ENCODE measurements at regions not wholly inside any gene's neighbourhood (a gene's known extent, or its start where the extent isn't known, plus 50 kb on each side); places are given as distances from the start of the nearest gene placed in this dataset.

- H3K9ac ChIP-seq (ENCODE audit: low read length): no peak overlapping the region
- no peaks in the 10 kb centered on the region for H3K27me3 ChIP-seq (ENCODE audit: control insufficient read depth, insufficient read depth, low read length)
- no peaks in the 10 kb centered on the region for H3K9me3 ChIP-seq (ENCODE audit: control insufficient read depth, insufficient read depth, low read depth, low read length)
- no peaks in the 10 kb centered on the region; the same call in 1 of the 2 replicates for H3K4me1 ChIP-seq (ENCODE audit: control insufficient read depth, insufficient read depth, low read length)
- H3K4me3 ChIP-seq (ENCODE audit: low read depth, low read length): no peak overlapping the region
- no peak overlapping the region for H3K27ac ChIP-seq (ENCODE audit: low read depth, low read length)
- H3K36me3 ChIP-seq (ENCODE audit: control insufficient read depth, insufficient read depth, low read length): no peaks in the 10 kb centered on the region
These were observed 2125.4 kb upstream of the WWC1 start for GRCh38 chr5:166166071-166166470.

- Histone ChIP-seq H3K9ac (ENCODE audit: low read length) (no peak overlapping the region), H3K36me3 (ENCODE audit: control insufficient read depth, insufficient read depth, low read length) (no peaks in the 10 kb centered on the region), H3K27ac (ENCODE audit: low read depth, low read length) (no peak overlapping the region), H3K4me3 (ENCODE audit: low read depth, low read length) (no peak overlapping the region), H3K4me1 (ENCODE audit: control insufficient read depth, insufficient read depth, low read length) (no peaks in the 10 kb centered on the region), H3K9me3 (ENCODE audit: control insufficient read depth, insufficient read depth, low read depth, low read length) (no peaks in the 10 kb centered on the region), H3K27me3 (ENCODE audit: control insufficient read depth, insufficient read depth, low read length) (no peaks in the 10 kb centered on the region)
These were observed 2118.8 kb upstream of the WWC1 start for GRCh38 chr5:166172597-166172996.

- H3K27me3 ChIP-seq (ENCODE audit: control insufficient read depth, insufficient read depth, low read length): no peaks in the 10 kb centered on the region
These were observed 2112.9 kb upstream of the WWC1 start for GRCh38 chr5:166178411-166179080.

GRCh38 chr5:166185185-166185584 is 2106.3 kb upstream of the WWC1 start:
- Histone ChIP-seq H3K36me3 (ENCODE audit: control insufficient read depth, insufficient read depth, low read length) (no peaks in the 10 kb centered on the region), H3K4me3 (ENCODE audit: low read depth, low read length) (no peak overlapping the region), H3K4me1 (ENCODE audit: control insufficient read depth, insufficient read depth, low read length) (no peaks in the 10 kb centered on the region), H3K27ac (ENCODE audit: low read depth, low read length) (no peak overlapping the region), H3K9ac (ENCODE audit: low read length) (no peak overlapping the region), H3K9me3 (ENCODE audit: control insufficient read depth, insufficient read depth, low read depth, low read length) (no peaks in the 10 kb centered on the region), H3K27me3 (ENCODE audit: control insufficient read depth, insufficient read depth, low read length) (no peaks in the 10 kb centered on the region)

More at GRCh38 chr5:166178411-166179080, 2112.9 kb upstream of the WWC1 start:
- no peak overlapping the region for H3K9ac ChIP-seq (ENCODE audit: low read length)
- H3K4me3 ChIP-seq (ENCODE audit: low read depth, low read length): no peak overlapping the region
- no peak overlapping the region for H3K27ac ChIP-seq (ENCODE audit: low read depth, low read length)
- no peaks in the 10 kb centered on the region for H3K4me1 ChIP-seq (ENCODE audit: control insufficient read depth, insufficient read depth, low read length)
- no peaks in the 10 kb centered on the region for H3K9me3 ChIP-seq (ENCODE audit: control insufficient read depth, insufficient read depth, low read depth, low read length)
- no peaks in the 10 kb centered on the region for H3K36me3 ChIP-seq (ENCODE audit: control insufficient read depth, insufficient read depth, low read length)

GRCh38 chr5:166188501-166189325 is 2102.7 kb upstream of the WWC1 start:
- no peaks in the 10 kb centered on the region for H3K4me1 ChIP-seq (ENCODE audit: control insufficient read depth, insufficient read depth, low read length)
- no peaks in the 10 kb centered on the region for H3K27me3 ChIP-seq (ENCODE audit: control insufficient read depth, insufficient read depth, low read length)
- no peak overlapping the region for H3K27ac ChIP-seq (ENCODE audit: low read depth, low read length)
- no peaks in the 10 kb centered on the region for H3K9me3 ChIP-seq (ENCODE audit: control insufficient read depth, insufficient read depth, low read depth, low read length)
- no peak overlapping the region for H3K9ac ChIP-seq (ENCODE audit: low read length)
- H3K36me3 ChIP-seq (ENCODE audit: control insufficient read depth, insufficient read depth, low read length): no peaks in the 10 kb centered on the region
- no peak overlapping the region for H3K4me3 ChIP-seq (ENCODE audit: low read depth, low read length)

- H3K9me3 ChIP-seq (ENCODE audit: control insufficient read depth, insufficient read depth, low read depth, low read length): no peaks in the 10 kb centered on the region
- no peaks in the 10 kb centered on the region for H3K4me1 ChIP-seq (ENCODE audit: control insufficient read depth, insufficient read depth, low read length)
- no peak overlapping the region for H3K27ac ChIP-seq (ENCODE audit: low read depth, low read length)
- H3K27me3 ChIP-seq (ENCODE audit: control insufficient read depth, insufficient read depth, low read length): no peaks in the 10 kb centered on the region
- H3K36me3 ChIP-seq (ENCODE audit: control insufficient read depth, insufficient read depth, low read length): no peaks in the 10 kb centered on the region
- no peak overlapping the region for H3K9ac ChIP-seq (ENCODE audit: low read length)
- H3K4me3 ChIP-seq (ENCODE audit: low read depth, low read length): no peak overlapping the region
These were observed 2098.7 kb upstream of the WWC1 start for GRCh38 chr5:166192696-166193095.

GRCh38 chr5:166195981-166196380 is 2095.5 kb upstream of the WWC1 start:
- Histone ChIP-seq H3K27me3 (ENCODE audit: control insufficient read depth, insufficient read depth, low read length) (no peaks in the 10 kb centered on the region), H3K9ac (ENCODE audit: low read length) (no peak overlapping the region), H3K27ac (ENCODE audit: low read depth, low read length) (no peak overlapping the region), H3K4me3 (ENCODE audit: low read depth, low read length) (no peak overlapping the region), H3K9me3 (ENCODE audit: control insufficient read depth, insufficient read depth, low read depth, low read length) (no peaks in the 10 kb centered on the region), H3K36me3 (ENCODE audit: control insufficient read depth, insufficient read depth, low read length) (no peaks in the 10 kb centered on the region), H3K4me1 (ENCODE audit: control insufficient read depth, insufficient read depth, low read length) (no peaks in the 10 kb centered on the region)

- Histone ChIP-seq H3K9ac (ENCODE audit: low read length) (no peak overlapping the region), H3K27me3 (ENCODE audit: control insufficient read depth, insufficient read depth, low read length) (no peaks in the 10 kb centered on the region)
These were observed 2090.9 kb upstream of the WWC1 start for GRCh38 chr5:166200532-166200931.

GRCh38 chr5:166211640-166212039 is 2079.8 kb upstream of the WWC1 start:
- Histone ChIP-seq H3K4me3 (ENCODE audit: low read depth, low read length) (no peak overlapping the region), H3K27ac (ENCODE audit: low read depth, low read length) (no peak overlapping the region), H3K4me1 (ENCODE audit: control insufficient read depth, insufficient read depth, low read length) (no peaks in the 10 kb centered on the region), H3K9ac (ENCODE audit: low read length) (no peak overlapping the region), H3K27me3 (ENCODE audit: control insufficient read depth, insufficient read depth, low read length) (no peaks in the 10 kb centered on the region), H3K36me3 (ENCODE audit: control insufficient read depth, insufficient read depth, low read length) (no peaks in the 10 kb centered on the region), H3K9me3 (ENCODE audit: control insufficient read depth, insufficient read depth, low read depth, low read length) (no peaks in the 10 kb centered on the region)

More at GRCh38 chr5:166200532-166200931, 2090.9 kb upstream of the WWC1 start:
- Histone ChIP-seq H3K36me3 (ENCODE audit: control insufficient read depth, insufficient read depth, low read length) (no peaks in the 10 kb centered on the region), H3K9me3 (ENCODE audit: control insufficient read depth, insufficient read depth, low read depth, low read length) (no peaks in the 10 kb centered on the region), H3K4me1 (ENCODE audit: control insufficient read depth, insufficient read depth, low read length) (no peaks in the 10 kb centered on the region), H3K27ac (ENCODE audit: low read depth, low read length) (no peak overlapping the region), H3K4me3 (ENCODE audit: low read depth, low read length) (no peak overlapping the region)

GRCh38 chr5:166236327-166236726 is 2055.1 kb upstream of the WWC1 start:
- H3K27me3 ChIP-seq (ENCODE audit: control insufficient read depth, insufficient read depth, low read length): no peaks in the 10 kb centered on the region
- no peaks in the 10 kb centered on the region for H3K4me1 ChIP-seq (ENCODE audit: control insufficient read depth, insufficient read depth, low read length)
- H3K36me3 ChIP-seq (ENCODE audit: control insufficient read depth, insufficient read depth, low read length): no peaks in the 10 kb centered on the region
- no peak overlapping the region for H3K4me3 ChIP-seq (ENCODE audit: low read depth, low read length)
- H3K9me3 ChIP-seq (ENCODE audit: control insufficient read depth, insufficient read depth, low read depth, low read length): peaks cover 5% of the 10 kb centered on the region; the same call in 1 of the 2 replicates
- no peak overlapping the region for H3K9ac ChIP-seq (ENCODE audit: low read length)
- H3K27ac ChIP-seq (ENCODE audit: low read depth, low read length): no peak overlapping the region

GRCh38 chr5:166240705-166241104 is 2050.7 kb upstream of the WWC1 start:
- Histone ChIP-seq H3K36me3 (ENCODE audit: control insufficient read depth, insufficient read depth, low read length) (no peaks in the 10 kb centered on the region), H3K27me3 (ENCODE audit: control insufficient read depth, insufficient read depth, low read length) (no peaks in the 10 kb centered on the region), H3K4me1 (ENCODE audit: control insufficient read depth, insufficient read depth, low read length) (no peaks in the 10 kb centered on the region), H3K9ac (ENCODE audit: low read length) (no peak overlapping the region), H3K27ac (ENCODE audit: low read depth, low read length) (no peak overlapping the region), H3K4me3 (ENCODE audit: low read depth, low read length) (no peak overlapping the region), H3K9me3 (ENCODE audit: control insufficient read depth, insufficient read depth, low read depth, low read length) (peaks cover 5% of the 10 kb centered on the region; the same call in 1 of the 2 replicates)
